Gastrocnemius medialis (tissue), 4 donors: ENCODE measurements at regions not wholly inside any gene's neighbourhood (a gene's known extent, or its start where the extent isn't known, plus 50 kb on each side); places are given as distances from the start of the nearest gene placed in this dataset.

Source experiments
- POLR2A ChIP-seq, 2 donors: fragments of 450-650 bp; IDR thresholded peaks; one replicate each; pipeline ENCODE4 v1.6.1; 2017; ENCODE audit warnings: antibody characterized with exemption in 2 of 2, mild to moderate bottlenecking in 2 of 2, moderate library complexity in 2 of 2
- TF ChIP-seq, protein P1 (sequence below), 5 experiments: fragments of 450-650 bp in 3 of 5; fragments of 200-600 bp in 2 of 5; sonication (generic) in 2 of 5; IDR thresholded peaks in 4 of 5; conservative IDR thresholded peaks in 1 of 5; 1 replicate in 4 of 5; 2 replicates in 1 of 5; pipeline ENCODE4 v1.5.1; 2016 to 2019; ENCODE audit warnings: antibody characterized with exemption in 5 of 5, mild to moderate bottlenecking in 3 of 5, moderate library complexity in 3 of 5

GRCh38 chr17:59492091-59492451 is 73.3 kb upstream of the DHX40 start:
- TF ChIP-seq POLR2A (IDR thresholded peaks at IDR 0.05) = no peak
- TF ChIP-seq, protein P1, sequence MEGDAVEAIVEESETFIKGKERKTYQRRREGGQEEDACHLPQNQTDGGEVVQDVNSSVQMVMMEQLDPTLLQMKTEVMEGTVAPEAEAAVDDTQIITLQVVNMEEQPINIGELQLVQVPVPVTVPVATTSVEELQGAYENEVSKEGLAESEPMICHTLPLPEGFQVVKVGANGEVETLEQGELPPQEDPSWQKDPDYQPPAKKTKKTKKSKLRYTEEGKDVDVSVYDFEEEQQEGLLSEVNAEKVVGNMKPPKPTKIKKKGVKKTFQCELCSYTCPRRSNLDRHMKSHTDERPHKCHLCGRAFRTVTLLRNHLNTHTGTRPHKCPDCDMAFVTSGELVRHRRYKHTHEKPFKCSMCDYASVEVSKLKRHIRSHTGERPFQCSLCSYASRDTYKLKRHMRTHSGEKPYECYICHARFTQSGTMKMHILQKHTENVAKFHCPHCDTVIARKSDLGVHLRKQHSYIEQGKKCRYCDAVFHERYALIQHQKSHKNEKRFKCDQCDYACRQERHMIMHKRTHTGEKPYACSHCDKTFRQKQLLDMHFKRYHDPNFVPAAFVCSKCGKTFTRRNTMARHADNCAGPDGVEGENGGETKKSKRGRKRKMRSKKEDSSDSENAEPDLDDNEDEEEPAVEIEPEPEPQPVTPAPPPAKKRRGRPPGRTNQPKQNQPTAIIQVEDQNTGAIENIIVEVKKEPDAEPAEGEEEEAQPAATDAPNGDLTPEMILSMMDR (IDR thresholded peaks at IDR 0.05 in 4 of 5, conservative IDR thresholded peaks at IDR 0.05 in 1 of 5) = no peak
